ENCODE measurements at regions not wholly inside any gene's neighbourhood (a gene's known extent, or its start where the extent isn't known, plus 50 kb on each side); places are given as distances from the start of the nearest gene placed in this dataset.

DNA sequence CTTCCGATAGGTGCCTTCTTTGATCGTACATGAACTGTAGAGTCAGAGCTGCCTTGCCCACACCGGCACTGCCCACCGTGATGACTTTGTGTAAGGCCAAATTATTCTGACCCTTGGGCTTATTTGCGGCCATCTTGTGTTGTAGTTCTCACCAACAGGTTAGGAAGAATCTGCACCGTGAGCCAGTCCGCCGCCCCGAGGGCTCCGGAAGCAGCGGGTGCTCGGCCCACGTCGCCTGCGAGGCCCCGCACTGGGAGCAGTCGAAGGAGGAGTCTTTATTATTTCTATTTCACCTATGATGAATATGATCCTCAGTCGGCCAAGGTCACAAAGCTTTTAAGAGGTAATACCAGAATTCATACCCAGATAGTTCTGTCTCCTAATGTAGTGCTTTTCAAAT, 70.6 kb upstream of the SYT1 start:
- no peak for DNase-seq (ENCODE audit: low spot score)
- TF ChIP-seq, protein P1, sequence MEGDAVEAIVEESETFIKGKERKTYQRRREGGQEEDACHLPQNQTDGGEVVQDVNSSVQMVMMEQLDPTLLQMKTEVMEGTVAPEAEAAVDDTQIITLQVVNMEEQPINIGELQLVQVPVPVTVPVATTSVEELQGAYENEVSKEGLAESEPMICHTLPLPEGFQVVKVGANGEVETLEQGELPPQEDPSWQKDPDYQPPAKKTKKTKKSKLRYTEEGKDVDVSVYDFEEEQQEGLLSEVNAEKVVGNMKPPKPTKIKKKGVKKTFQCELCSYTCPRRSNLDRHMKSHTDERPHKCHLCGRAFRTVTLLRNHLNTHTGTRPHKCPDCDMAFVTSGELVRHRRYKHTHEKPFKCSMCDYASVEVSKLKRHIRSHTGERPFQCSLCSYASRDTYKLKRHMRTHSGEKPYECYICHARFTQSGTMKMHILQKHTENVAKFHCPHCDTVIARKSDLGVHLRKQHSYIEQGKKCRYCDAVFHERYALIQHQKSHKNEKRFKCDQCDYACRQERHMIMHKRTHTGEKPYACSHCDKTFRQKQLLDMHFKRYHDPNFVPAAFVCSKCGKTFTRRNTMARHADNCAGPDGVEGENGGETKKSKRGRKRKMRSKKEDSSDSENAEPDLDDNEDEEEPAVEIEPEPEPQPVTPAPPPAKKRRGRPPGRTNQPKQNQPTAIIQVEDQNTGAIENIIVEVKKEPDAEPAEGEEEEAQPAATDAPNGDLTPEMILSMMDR (IDR thresholded peaks at IDR 0.05; ENCODE audit: borderline replicate concordance, control extremely low read depth, extremely low read depth, insufficient read depth, missing control alignments), result no peak
- in situ Hi-C loops (cut with MboI; ENCODE audit: low sequenced_read_pairs, unreplicated experiment), result no loop called here

DNA sequence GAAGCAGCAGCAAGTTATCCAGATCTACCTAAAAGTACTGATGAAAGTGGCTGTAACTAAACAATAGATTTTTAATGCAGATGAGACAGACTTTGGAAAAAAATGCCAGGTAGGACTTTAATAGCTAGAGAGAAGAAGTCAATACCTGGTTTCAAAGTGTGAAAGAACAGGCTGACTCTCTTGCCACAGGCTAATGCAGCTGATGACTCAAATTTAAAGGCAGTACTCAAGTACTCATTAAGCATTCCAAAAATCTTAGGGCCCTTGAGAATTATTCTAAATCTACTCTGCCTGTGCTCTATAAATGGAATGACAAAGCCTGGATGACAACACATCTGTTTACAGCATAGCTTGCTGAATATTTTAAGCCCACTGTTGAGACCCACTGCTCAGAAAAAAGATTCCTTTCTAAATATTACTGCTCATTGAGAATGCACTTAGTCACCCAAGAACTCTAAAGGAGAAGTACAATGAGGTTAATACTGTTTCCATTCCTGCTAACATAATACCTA, 68.6 kb upstream of the SYT1 start:
- in situ Hi-C loops (cut with MboI; ENCODE audit: low sequenced_read_pairs, unreplicated experiment), result no loop called here
- DNase-seq (ENCODE audit: low spot score), result no peak

DNA sequence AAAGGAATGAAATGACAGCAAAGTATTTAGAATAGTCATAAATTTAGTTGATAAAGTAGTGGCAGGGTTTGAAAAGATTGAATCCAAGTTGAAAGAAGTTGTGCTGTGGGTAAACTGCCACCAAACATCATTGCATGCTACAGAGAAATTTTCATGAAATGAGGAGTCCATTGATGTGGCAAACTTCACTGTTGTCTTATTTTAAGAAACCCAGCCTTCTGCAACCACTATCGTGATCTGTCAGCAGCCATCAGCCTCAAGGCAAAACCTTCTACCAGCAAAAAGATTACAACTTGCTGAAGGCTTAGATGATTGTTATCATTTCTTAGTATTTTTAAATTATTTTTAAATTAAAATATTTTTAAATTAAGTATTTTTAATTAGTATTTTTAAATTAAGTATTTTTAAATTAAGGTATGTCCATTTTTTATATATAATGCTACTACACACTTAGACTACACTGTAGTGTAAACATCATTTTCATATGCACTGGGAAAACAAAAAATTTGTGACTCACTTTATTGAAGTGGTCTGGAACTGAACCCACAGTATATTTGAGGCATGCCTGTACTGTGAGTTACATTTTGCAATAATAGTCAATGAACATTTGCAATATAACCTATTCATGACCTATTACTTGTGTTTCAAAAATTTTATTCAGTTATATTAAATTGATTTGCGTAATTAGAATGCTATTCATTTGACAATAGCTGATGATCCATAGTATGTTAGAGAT, 67.2 kb upstream of the SYT1 start:
- in situ Hi-C loops (cut with MboI; ENCODE audit: low sequenced_read_pairs, unreplicated experiment), result no loop called here
- DNase-seq (ENCODE audit: low spot score), result no peak
- TF ChIP-seq, protein P1 (IDR thresholded peaks at IDR 0.05; ENCODE audit: borderline replicate concordance, control extremely low read depth, extremely low read depth, insufficient read depth, missing control alignments), result no peak

More for the DNA sequence above, 68.6 kb upstream of the SYT1 start:
- TF ChIP-seq, protein P1 (IDR thresholded peaks at IDR 0.05; ENCODE audit: borderline replicate concordance, control extremely low read depth, extremely low read depth, insufficient read depth, missing control alignments), result no peak

GRCh38 chr12:78799649-78800048, 64.9 kb upstream of the SYT1 start:
- TF ChIP-seq, protein P1 (IDR thresholded peaks at IDR 0.05; ENCODE audit: borderline replicate concordance, control extremely low read depth, extremely low read depth, insufficient read depth, missing control alignments), result no peak
- no peak for DNase-seq (ENCODE audit: low spot score)
- in situ Hi-C loops (cut with MboI; ENCODE audit: low sequenced_read_pairs, unreplicated experiment), result no loop called here

DNA sequence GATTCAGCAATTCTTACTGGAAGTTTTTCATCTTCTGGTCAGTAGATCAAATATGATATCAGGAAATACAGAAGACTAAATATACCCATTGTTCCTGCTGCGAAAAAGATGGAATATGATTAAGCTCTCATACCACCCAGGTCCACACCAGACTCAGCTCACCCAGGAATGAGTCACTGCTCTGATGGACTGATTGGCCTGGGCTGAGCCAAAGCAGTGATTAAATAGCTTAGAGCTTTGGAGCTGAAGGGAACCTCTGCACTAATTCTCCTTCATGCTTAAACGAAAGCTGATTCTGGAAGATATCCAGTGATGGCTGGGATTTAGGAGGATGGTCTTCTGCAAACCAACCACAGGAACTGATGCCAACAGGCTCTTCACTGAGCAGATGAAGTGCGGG, 62.0 kb upstream of the SYT1 start:
- TF ChIP-seq, protein P1 (IDR thresholded peaks at IDR 0.05; ENCODE audit: borderline replicate concordance, control extremely low read depth, extremely low read depth, insufficient read depth, missing control alignments), result no peak
- in situ Hi-C loops (cut with MboI; ENCODE audit: low sequenced_read_pairs, unreplicated experiment), result no loop called here
- no peak for DNase-seq (ENCODE audit: low spot score)

DNA sequence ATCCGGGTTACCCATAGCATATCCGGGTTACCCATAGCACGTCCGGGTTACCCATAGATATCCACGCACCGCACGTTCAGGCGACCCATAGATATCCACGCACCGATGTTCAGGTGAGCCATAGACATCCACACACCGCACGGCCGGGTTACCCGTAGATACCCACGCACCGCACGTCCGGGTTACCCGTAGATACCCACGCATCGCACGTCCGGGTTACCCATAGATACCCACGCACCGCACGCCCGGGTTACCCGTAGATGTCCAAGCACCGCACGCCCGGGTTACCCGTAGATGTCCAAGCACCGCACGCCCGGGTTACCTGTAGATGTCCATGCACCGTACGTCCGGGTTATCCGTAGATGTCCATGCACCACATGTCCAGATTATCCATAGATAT, 60.3 kb upstream of the SYT1 start:
- TF ChIP-seq, protein P1 (IDR thresholded peaks at IDR 0.05; ENCODE audit: borderline replicate concordance, control extremely low read depth, extremely low read depth, insufficient read depth, missing control alignments), result no peak
- in situ Hi-C loops (cut with MboI; ENCODE audit: low sequenced_read_pairs, unreplicated experiment), result no loop called here
- no peak for DNase-seq (ENCODE audit: low spot score)
